Right lobe of liver (tissue), 4 donors: ENCODE measurements at regions not wholly inside any gene's neighbourhood (a gene's known extent, or its start where the extent isn't known, plus 50 kb on each side); places are given as distances from the start of the nearest gene placed in this dataset.

Experiments used
- POLR2A ChIP-seq: fragments of 450-650 bp; IDR thresholded peaks from one replicate; pipeline ENCODE4 v1.6.1; 2017; ENCODE audit warnings: antibody characterized with exemption, mild to moderate bottlenecking
- TF ChIP-seq, protein P1 (sequence below), 4 donors: fragments of 200-600 bp in 3 of 4; fragments of 450-650 bp in 1 of 4; IDR thresholded peaks; one replicate each; pipeline versions ENCODE4 v1.5.1 to v1.8.0; 2016 to 2022; ENCODE audit warnings: antibody characterized with exemption in 4 of 4, mild to moderate bottlenecking in 2 of 4
- donor health status: DM: no; HTN: no; CAD: no.
- donor health status: DM: no; HTN: no; CAD: no.
- donor health status: DM: no; HTN: yes; CAD: no.

DNA sequence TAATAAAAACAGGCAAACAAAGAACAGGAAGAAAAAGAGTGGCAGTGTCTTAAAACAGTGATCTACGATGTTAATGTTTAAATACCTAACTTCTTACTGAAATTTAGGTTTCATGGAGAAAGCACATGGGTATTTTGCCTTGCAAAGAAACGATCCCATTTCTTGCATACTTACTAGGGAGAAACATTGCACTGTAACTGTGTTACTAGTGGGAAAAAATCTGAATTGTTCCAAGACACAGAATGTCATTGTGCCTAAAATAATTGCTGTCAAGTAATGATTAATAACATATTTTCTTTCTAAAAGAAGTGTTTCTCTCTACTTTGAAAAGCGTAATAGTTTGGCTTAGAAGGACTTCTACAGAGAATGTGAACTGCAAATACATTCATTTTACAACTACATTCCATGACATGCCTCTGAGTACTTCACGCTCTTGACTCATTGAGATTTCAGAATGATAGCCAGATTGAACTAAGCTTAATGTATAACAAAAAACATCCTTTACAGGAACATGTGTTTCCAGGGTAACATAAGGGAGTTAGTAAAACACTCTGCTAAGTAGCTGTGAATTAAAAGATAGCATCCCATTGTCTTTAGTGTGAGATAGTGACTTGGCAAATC lies 256.2 kb upstream of the CPNE8 start:
- TF ChIP-seq, protein P1, sequence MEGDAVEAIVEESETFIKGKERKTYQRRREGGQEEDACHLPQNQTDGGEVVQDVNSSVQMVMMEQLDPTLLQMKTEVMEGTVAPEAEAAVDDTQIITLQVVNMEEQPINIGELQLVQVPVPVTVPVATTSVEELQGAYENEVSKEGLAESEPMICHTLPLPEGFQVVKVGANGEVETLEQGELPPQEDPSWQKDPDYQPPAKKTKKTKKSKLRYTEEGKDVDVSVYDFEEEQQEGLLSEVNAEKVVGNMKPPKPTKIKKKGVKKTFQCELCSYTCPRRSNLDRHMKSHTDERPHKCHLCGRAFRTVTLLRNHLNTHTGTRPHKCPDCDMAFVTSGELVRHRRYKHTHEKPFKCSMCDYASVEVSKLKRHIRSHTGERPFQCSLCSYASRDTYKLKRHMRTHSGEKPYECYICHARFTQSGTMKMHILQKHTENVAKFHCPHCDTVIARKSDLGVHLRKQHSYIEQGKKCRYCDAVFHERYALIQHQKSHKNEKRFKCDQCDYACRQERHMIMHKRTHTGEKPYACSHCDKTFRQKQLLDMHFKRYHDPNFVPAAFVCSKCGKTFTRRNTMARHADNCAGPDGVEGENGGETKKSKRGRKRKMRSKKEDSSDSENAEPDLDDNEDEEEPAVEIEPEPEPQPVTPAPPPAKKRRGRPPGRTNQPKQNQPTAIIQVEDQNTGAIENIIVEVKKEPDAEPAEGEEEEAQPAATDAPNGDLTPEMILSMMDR (IDR thresholded peaks at IDR 0.05): no peak
- TF ChIP-seq POLR2A: no peak
